Liver (tissue), 7 donors: ENCODE measurements at regions not wholly inside any gene's neighbourhood (a gene's known extent, or its start where the extent isn't known, plus 50 kb on each side); places are given as distances from the start of the nearest gene placed in this dataset.

Experiments
- DNase-seq: peaks from one replicate; pipeline ENCODE4 v3.0.0-alpha.2; 2017; ENCODE audit warnings: low spot score
- H3K27ac ChIP-seq, 2 donors: one replicate each; pipeline ENCODE4 v1.7.0; 2013; ENCODE audit warnings: inconsistent platforms in 2 of 2, low read length in 2 of 2, control low read depth in 1 of 2, low read depth in 1 of 2, mild to moderate bottlenecking in 1 of 2
- H3K27me3 ChIP-seq, 4 donors: one replicate each; pipeline versions ENCODE4 v1.6.1 to v1.7.0; 2013; ENCODE audit warnings: low read length in 3 of 4, inconsistent platforms in 1 of 4, mild to moderate bottlenecking in 1 of 4, moderate library complexity in 1 of 4; ENCODE audit not compliant: control insufficient read depth in 4 of 4, insufficient read depth in 4 of 4
- H3K36me3 ChIP-seq, 4 donors: one replicate each; pipeline versions ENCODE4 v1.6.1 to v1.7.0; 2013; ENCODE audit warnings: low read length in 3 of 4, mild to moderate bottlenecking in 3 of 4, low read depth in 1 of 4, moderate library complexity in 1 of 4; ENCODE audit not compliant: control insufficient read depth in 4 of 4, insufficient read depth in 3 of 4
- H3K4me1 ChIP-seq, 4 donors: one replicate each; pipeline versions ENCODE4 v1.6.1 to v1.7.0; 2013; ENCODE audit warnings: low read length in 3 of 4, mild to moderate bottlenecking in 3 of 4, moderate library complexity in 1 of 4; ENCODE audit not compliant: control insufficient read depth in 4 of 4, insufficient read depth in 4 of 4
- H3K4me3 ChIP-seq, 3 donors: one replicate each; pipeline versions ENCODE4 v1.6.1 to v1.7.0; 2013; ENCODE audit warnings: low read length in 3 of 3, control low read depth in 1 of 3, low read depth in 1 of 3, mild to moderate bottlenecking in 1 of 3
- H3K9ac ChIP-seq, 2 donors: one replicate each; pipeline ENCODE4 v1.7.0; 2013; ENCODE audit warnings: low read length in 2 of 2, mild to moderate bottlenecking in 2 of 2, moderate library complexity in 2 of 2, control low read depth in 1 of 2, low read depth in 1 of 2
- H3K9me3 ChIP-seq, 4 donors: one replicate each; pipeline versions ENCODE4 v1.6.1 to v1.7.0; 2013; ENCODE audit warnings: low read length in 3 of 4; ENCODE audit not compliant: control insufficient read depth in 4 of 4
- EGR1 ChIP-seq, 2 donors: IDR thresholded peaks; 2 replicates each; pipeline ENCODE4 v1.6.1; 2016 to 2018; ENCODE audit warnings: antibody characterized with exemption in 2 of 2, low read depth in 2 of 2
- GABPA ChIP-seq, 2 donors: IDR thresholded peaks in 1 of 2; conservative IDR thresholded peaks in 1 of 2; 2 replicates each; pipeline ENCODE4 v1.6.1; 2016; ENCODE audit warnings: antibody characterized with exemption in 2 of 2, mild to moderate bottlenecking in 1 of 2, moderate library complexity in 1 of 2
- HNF4A ChIP-seq, 2 donors: conservative IDR thresholded peaks; 2 replicates each; pipeline ENCODE4 v1.6.1; 2016; ENCODE audit warnings: antibody characterized with exemption in 2 of 2, mild to moderate bottlenecking in 2 of 2
- HNF4G ChIP-seq: IDR thresholded peaks from 2 replicates; pipeline ENCODE4 v1.6.1; 2016; ENCODE audit warnings: antibody characterized with exemption
- JUND ChIP-seq, 2 donors: IDR thresholded peaks; 2 replicates each; pipeline ENCODE4 v1.6.1; 2016; ENCODE audit warnings: antibody characterized with exemption in 2 of 2
- RAD21 ChIP-seq, 2 donors: IDR thresholded peaks; 2 replicates each; pipeline ENCODE4 v1.6.1; 2016; ENCODE audit warnings: antibody characterized with exemption in 2 of 2, mild to moderate bottlenecking in 2 of 2
- RXRA ChIP-seq, 2 donors: IDR thresholded peaks; 2 replicates each; pipeline ENCODE4 v1.6.1; 2017 to 2018; ENCODE audit warnings: antibody characterized with exemption in 2 of 2, mild to moderate bottlenecking in 1 of 2
- SP1 ChIP-seq: IDR thresholded peaks from 2 replicates; pipeline ENCODE4 v1.6.1; 2018; ENCODE audit warnings: antibody characterized with exemption, mild to moderate bottlenecking
- WGBS: extraction: QIAGEN DNeasy Blood & Tissue Kit; methylation state at CpG from one replicate; pipeline ENCODE4 v1.1.7; 2013; 5-methylcytosine and 5-hydroxymethylcytosine counted together
- TF ChIP-seq, protein P1 (sequence below): IDR thresholded peaks from 2 replicates; pipeline ENCODE4 v1.6.1; 2016; ENCODE audit warnings: antibody characterized with exemption
- TF ChIP-seq, protein P2 (sequence below): IDR thresholded peaks from 2 replicates; pipeline ENCODE4 v1.6.1; 2016; ENCODE audit warnings: antibody characterized with exemption
- TF ChIP-seq, protein P3 (sequence below): IDR thresholded peaks from 2 replicates; pipeline ENCODE4 v1.6.1; 2016; ENCODE audit warnings: antibody characterized with exemption
- TF ChIP-seq, protein P4 (sequence below): IDR thresholded peaks from 2 replicates; pipeline ENCODE4 v1.6.1; 2016; ENCODE audit warnings: antibody characterized with exemption, mild to moderate bottlenecking
- donor health status: healthy.
- donor health status: healthy.
- donor health status: healthy.
- donor health status: healthy.

DNA sequence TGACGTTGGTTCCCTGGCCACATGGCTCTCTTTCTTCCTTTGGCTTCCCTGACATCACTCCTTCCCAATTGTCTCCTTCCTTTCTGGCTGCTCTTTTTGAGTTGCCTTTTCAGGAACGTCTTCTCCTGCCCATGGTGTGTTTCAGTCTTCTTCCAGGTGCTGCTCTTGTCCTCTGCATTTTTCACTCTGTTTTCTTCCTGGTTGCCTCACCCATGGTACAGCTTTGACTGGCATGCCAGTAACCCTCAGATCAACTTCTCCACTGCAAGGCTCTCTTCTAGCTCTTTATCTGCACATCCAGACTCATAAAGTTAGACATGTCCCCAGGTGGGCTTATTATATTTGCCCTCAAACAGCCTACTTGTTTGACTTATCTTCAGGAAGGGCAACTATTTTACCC, 91.0 kb upstream of the ANKH start:
- H3K27ac ChIP-seq: no peak overlapping the region
- H3K36me3 ChIP-seq: no peaks in the 10 kb centered on the region
- no peak for DNase-seq
- no peak overlapping the region for H3K9ac ChIP-seq
- no peak overlapping the region for H3K4me3 ChIP-seq
- no peaks in the 10 kb centered on the region for H3K27me3 ChIP-seq
- H3K9me3 ChIP-seq: no peaks in the 10 kb centered on the region
- TF ChIP-seq SP1 (no peak), JUND (IDR thresholded peaks at IDR 0.05) (no peak), HNF4G (no peak), EGR1 (IDR thresholded peaks at IDR 0.05; ENCODE audit: low read depth in 2 of 2) (no peak)
- TF ChIP-seq, protein P1, sequence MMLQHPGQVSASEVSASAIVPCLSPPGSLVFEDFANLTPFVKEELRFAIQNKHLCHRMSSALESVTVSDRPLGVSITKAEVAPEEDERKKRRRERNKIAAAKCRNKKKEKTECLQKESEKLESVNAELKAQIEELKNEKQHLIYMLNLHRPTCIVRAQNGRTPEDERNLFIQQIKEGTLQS: no peak
- H3K4me1 ChIP-seq: no peaks in the 10 kb centered on the region
- WGBS: 78% methylated on average over 2 of the region's 2 CpGs

DNA sequence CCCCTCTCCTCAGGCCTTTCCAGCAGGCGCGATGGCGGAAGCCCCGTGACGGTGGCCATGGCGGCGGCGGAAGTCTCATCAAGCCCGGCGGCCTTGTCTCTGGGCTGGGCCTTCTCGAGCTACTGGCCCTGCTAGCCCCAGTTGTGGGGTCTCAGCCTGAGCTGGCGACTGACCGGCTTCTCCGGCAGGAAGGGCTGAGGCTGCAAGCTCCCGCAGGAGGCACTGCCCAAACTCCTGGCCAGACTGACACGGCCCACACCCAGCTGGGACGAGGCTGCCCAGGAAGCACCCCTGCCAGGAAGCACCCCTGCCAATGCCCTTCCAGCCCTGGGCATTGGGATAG, 88.5 kb upstream of the ANKH start:
- DNase-seq: no peak
- TF ChIP-seq RAD21 (IDR thresholded peaks at IDR 0.05) (no peak), HNF4G (no peak), EGR1 (IDR thresholded peaks at IDR 0.05; ENCODE audit: low read depth in 2 of 2) (no peak), GABPA (IDR thresholded peaks at IDR 0.05 in 1 of 2, conservative IDR thresholded peaks at IDR 0.05 in 1 of 2) (no peak), HNF4A (conservative IDR thresholded peaks at IDR 0.05) (no peak), RXRA (IDR thresholded peaks at IDR 0.05) (no peak)
- TF ChIP-seq, protein P2, sequence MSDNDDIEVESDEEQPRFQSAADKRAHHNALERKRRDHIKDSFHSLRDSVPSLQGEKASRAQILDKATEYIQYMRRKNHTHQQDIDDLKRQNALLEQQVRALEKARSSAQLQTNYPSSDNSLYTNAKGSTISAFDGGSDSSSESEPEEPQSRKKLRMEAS: no peak
- TF ChIP-seq, protein P3, sequence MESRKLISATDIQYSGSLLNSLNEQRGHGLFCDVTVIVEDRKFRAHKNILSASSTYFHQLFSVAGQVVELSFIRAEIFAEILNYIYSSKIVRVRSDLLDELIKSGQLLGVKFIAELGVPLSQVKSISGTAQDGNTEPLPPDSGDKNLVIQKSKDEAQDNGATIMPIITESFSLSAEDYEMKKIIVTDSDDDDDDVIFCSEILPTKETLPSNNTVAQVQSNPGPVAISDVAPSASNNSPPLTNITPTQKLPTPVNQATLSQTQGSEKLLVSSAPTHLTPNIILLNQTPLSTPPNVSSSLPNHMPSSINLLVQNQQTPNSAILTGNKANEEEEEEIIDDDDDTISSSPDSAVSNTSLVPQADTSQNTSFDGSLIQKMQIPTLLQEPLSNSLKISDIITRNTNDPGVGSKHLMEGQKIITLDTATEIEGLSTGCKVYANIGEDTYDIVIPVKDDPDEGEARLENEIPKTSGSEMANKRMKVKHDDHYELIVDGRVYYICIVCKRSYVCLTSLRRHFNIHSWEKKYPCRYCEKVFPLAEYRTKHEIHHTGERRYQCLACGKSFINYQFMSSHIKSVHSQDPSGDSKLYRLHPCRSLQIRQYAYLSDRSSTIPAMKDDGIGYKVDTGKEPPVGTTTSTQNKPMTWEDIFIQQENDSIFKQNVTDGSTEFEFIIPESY: no peak
- TF ChIP-seq, protein P1: no peak
- TF ChIP-seq, protein P4, sequence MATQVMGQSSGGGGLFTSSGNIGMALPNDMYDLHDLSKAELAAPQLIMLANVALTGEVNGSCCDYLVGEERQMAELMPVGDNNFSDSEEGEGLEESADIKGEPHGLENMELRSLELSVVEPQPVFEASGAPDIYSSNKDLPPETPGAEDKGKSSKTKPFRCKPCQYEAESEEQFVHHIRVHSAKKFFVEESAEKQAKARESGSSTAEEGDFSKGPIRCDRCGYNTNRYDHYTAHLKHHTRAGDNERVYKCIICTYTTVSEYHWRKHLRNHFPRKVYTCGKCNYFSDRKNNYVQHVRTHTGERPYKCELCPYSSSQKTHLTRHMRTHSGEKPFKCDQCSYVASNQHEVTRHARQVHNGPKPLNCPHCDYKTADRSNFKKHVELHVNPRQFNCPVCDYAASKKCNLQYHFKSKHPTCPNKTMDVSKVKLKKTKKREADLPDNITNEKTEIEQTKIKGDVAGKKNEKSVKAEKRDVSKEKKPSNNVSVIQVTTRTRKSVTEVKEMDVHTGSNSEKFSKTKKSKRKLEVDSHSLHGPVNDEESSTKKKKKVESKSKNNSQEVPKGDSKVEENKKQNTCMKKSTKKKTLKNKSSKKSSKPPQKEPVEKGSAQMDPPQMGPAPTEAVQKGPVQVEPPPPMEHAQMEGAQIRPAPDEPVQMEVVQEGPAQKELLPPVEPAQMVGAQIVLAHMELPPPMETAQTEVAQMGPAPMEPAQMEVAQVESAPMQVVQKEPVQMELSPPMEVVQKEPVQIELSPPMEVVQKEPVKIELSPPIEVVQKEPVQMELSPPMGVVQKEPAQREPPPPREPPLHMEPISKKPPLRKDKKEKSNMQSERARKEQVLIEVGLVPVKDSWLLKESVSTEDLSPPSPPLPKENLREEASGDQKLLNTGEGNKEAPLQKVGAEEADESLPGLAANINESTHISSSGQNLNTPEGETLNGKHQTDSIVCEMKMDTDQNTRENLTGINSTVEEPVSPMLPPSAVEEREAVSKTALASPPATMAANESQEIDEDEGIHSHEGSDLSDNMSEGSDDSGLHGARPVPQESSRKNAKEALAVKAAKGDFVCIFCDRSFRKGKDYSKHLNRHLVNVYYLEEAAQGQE: no peak
- Histone ChIP-seq H3K27me3 (no peaks in the 10 kb centered on the region), H3K9me3 (no peaks in the 10 kb centered on the region), H3K36me3 (no peaks in the 10 kb centered on the region), H3K4me1 (no peaks in the 10 kb centered on the region), H3K27ac (no peak overlapping the region), H3K4me3 (no peak overlapping the region), H3K9ac (no peak overlapping the region)
- 97% methylated on average over 17 of the region's 17 CpGs for WGBS
